ENCODE measurements at regions not wholly inside any gene's neighbourhood (a gene's known extent, or its start where the extent isn't known, plus 50 kb on each side); places are given as distances from the start of the nearest gene placed in this dataset.
A peak's percentile ranks its signal among the peaks of the same experiment; 100 is the strongest.
"Not testable (repeated sequence)": the region's sequence is repeated elsewhere in the genome, so short reads cannot be mapped to it uniquely, and the experiment has no call there.

DNA sequence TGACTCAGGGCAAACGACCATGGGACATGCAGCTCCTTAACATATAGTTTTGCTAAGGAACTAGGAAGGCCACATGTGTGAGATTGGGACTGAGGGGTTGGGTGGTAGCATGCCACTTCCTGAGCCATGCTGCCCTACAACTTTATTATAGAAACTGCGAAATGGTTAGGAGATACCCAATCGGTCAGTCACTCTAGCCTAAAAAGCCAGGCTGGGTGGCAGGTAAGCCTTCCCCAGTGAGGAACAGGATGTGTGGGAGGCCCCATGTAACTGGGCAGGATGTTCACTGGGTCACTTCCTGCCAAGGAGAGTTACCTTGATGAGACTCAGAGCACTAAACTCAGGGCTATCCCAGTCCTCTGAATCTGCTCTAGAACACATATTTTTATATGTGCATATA is 123.5 kb downstream of the MAP3K7 start:
- no peak for DNase-seq (ENCODE audit: low read depth)

DNA sequence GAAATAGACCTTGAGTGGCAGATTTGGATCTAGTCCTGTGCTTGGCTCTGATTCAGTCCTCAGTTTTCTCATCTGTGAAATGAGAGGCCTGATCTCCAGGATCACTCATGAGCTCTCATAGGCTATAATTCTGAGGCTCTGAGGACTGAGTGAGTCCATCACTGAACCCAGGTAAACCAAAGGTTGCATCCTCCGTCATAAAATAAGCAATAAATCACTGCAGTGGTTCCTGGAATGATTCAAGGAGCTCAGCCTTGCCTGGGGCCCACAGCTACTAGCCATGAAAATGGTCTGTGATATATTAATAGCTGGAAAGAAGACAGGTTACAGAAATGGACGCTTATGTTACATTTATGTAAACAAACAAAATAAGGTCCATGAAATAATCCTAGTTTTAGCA is 124.8 kb downstream of the MAP3K7 start:
- no peak for DNase-seq (ENCODE audit: low read depth)

DNA sequence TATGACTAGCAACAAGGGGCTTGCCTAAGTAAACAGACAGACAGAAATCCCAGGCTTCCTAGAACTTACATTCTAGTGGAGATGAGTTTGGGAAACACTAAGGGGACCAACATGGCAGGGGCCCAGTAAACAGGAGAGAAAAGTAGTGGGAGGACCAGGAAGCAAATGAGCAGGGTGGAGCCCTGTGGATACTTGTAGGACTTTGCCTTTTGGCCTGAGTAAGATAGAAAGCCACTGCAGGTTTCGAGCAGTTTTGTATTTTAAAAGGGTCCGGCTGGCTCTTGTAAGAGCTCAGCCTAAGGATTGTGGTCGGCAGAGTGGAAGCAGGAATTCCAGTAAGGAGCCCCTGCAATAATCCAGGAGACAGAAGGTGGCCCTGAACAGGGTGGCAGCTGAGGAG is 125.5 kb downstream of the MAP3K7 start:
- DNase-seq (ENCODE audit: low read depth) = no peak

DNA sequence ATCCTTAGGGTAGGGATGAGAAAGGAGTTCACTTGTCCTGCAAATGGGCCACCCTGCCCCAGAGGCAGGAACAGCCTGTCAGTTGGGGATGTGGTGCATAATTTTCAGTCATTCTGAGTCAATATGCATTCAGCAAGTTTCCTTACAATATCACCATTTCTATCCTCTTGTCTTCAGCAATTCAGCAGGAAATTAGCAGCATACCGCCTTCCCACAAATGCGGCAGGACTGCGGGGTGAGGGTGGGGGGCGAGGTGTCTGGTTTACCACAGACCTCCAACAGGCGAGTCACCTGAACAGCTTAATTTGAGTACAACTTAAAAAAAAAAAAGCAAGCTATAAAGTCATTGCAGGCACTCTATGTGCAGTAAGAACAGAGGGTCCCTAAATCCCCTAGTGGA is 126.8 kb downstream of the MAP3K7 start:
- DNase-seq (ENCODE audit: low read depth) = no peak

DNA sequence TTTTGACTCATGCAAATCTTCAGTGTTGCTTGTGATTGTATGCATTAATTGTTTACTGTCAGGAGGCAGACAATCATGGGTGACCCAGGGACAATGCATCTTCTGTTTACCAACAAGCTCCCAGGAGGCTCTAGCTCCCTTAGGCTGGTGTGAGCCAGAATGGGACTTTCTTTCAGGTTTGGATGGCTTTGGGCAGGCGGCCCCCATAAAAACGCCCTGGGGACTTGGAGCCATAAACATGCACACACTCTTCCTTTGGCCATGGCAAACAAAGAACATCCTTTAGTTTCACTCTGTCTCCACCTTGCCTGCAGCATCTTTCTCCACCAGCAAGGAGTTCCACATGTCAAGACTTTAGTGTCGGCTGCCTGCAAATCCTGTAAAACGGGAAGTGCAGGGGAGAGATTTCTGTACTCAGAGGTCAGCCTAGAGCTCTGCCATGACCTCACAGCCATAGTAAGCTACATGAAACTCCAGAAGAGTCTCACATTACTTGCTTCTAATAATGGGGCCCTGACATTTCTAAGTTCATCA is 127.6 kb downstream of the MAP3K7 start:
- DNase-seq (ENCODE audit: low read depth) = no peak

DNA sequence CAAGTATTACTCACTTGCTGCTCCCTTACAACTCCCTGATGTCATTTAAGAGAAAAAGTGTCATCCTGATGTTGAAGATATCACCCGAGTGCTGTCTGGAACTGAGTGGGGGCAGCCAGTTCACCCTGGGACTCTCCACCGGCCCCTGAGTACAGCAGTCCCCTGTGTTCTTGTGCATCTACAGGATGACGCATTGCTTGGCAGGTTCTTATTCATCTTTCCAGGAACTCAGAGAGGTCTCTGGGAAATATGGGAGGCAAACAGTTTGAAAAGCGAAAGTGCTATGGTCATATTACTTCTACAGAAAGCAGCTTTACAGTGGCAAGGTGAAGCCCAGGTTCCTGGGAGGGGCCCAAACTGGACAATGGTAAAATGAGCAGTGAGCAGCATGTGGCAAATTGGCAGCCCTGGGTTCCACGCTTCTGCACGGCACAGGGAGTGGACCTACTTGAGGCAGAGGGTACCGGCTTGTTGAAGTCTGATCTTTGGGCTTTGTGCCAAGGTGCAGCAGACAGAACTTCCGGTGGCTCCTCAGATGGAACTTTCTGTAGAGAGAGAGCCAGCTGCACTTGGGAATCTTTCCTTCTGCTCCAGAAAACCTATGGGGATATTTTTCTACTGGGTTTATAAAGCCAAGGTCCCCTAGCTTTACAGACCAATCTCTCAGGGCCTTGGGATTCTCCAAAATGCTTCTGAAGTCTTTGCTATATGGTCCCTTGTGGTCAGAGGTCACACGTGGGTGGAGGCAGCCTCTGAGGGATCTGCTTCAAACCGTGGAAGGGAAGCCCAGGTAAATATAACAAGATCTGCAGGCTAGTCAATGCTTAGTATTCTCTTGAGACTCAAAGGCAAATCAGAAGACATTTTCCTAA is 128.3 kb downstream of the MAP3K7 start:
- no peak for DNase-seq (ENCODE audit: low read depth)

DNA sequence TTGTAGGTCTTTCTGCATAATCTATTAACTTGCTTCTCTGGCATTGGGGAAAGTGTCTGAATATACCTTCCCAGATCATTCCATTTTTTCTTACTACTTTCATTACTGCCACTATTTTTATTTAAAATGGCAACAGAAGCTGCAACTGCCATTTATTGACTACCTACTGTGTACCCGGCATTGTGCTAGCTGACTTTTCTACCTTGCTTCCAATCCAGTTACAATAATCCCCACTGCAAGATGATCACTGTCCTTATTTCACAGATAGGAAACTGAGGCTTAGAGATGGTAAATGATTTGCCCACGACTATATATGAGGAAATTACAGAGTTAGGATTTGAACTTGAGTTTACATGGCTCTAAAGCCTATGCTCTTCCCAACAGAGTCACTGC is 129.0 kb downstream of the MAP3K7 start:
- no peak for DNase-seq (ENCODE audit: low read depth)

DNA sequence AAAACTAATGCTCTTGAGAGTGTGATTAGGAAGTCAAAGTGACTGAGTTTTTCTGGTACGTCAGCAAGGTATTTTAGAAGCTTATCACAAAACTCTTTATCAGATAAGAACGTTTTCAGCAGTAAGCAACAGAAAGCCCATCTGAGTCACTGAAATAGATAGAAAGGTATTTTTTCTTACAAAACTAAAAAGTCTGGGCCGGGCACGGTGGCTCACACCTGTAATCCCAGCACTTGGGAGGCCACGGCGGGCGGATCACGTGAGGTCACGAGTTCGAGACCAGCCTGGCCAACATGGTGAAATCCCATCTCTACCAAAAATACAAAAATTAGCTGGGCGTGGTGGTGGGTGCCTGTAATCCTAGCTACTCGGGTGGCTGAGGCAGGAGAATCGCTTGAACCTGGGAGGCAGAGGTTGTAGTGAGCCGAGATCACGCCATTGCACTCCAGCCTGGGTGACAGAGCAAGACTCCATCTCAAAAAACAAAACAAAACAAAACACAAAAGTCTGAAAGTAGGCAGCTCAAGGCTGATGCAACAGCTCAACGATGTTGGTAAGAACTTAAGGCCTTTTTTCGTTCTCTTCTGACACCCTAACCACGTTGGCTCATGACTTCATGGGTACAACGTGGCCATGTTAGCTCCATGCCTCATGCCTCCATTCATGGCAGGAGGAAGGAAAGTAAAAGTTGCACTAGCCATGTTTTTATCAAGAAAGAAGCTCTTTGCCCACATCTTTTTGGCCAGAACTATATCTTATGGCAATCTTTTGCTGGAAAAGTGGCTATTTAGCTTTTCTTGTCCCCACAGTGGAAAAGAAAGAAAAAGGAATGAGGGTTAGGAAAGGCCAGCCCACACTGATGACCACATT is 129.6 kb downstream of the MAP3K7 start:
- DNase-seq (ENCODE audit: low read depth) = not testable (repeated sequence)

DNA sequence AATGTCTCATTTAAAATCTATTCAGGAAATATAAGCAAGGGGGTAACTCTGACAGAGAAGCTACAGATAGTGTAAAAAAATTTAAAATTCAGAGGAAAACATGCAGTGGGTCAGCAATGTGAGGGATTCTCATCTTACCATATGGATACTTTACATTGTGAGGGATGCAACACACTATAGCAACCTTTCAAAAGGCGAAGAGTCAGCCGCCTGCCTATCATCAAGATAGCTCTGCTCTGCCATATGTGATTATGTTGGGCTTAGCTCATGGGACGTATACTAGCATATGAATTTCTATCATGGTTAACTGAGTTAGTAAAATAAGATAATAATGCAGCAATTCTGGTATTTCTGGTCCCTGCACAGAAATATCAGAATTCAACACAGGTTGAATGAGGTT is 130.9 kb downstream of the MAP3K7 start:
- DNase-seq (ENCODE audit: low read depth) = no peak

DNA sequence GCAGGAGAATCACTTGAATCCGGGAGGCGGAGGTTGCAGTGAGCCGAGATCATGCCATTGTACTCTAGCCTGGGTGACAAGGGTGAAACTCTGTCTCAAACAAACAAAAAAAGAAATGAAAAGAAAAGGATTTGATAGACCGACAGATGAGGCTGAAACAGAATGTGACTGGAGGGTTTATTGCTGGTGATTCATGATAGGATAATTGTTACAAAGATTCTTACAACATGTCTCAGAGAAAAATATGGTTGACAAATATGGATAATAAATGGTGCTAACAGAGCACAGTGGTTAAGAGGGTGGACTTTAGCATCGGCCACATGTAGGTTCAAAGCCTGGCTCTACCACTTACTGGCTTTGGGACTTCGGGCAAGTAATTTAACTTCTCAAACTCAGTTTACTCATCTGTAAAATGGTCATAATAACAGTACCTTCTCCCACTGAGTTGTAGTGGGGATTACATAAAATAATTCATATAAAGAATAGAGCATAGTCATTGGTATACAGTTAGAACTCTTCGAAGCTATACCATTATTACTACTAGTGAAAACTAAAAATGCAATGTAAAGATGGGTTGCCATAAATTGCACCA is 131.9 kb downstream of the MAP3K7 start:
- no peak for DNase-seq (ENCODE audit: low read depth)

DNA sequence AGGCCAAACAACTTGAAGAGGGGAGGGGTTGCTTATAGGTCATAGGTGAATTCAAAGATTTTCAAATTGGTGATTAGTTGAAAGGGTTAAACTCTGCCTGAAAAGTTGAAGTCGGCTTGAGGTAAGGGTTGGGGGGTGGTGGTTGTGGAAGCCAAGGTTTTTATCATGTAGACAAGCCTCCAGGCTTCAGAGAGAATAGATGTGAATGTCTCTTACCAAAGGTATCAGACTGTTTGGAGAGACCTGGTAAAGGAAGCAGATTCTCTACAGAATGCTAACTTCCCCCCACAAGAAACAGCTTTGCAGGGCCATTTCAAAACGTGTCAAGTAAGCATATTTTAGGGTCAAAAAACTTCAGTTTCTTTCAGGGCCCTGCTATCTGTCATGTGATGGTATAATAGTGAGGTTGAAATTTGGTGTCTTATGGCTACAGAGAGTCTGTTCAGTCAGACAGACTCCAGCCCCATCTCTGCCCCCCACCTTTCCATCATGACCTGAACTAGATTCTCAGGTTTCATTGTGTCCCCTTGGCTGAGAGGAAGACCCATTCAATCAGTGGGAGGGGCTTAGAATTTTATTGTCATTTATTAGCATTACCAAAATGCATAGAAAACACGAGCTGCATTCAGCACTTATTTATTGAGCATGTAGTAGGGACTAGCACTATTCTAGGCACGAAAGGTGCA is 136.5 kb downstream of the MAP3K7 start:
- DNase-seq (ENCODE audit: low read depth) = no peak

DNA sequence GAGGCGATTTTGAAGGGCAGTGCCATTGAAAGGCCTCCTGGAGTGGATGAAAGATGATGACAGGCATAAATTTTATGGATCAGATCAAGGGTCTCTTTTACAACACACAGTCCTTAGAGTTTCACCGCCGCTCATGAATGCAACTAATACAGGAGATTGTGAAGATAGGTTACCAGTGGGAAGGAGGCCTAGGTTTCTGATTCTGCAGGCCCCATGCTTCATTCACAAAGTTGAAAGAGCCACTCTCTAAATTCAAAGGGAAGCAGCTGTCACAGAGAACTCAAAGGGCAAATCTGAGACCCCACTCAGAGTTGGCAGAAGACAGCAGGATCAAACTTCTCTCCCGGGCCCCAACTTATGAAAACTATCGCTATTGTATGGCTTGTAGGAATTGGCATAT is 137.6 kb downstream of the MAP3K7 start:
- DNase-seq (ENCODE audit: low read depth) = no peak

DNA sequence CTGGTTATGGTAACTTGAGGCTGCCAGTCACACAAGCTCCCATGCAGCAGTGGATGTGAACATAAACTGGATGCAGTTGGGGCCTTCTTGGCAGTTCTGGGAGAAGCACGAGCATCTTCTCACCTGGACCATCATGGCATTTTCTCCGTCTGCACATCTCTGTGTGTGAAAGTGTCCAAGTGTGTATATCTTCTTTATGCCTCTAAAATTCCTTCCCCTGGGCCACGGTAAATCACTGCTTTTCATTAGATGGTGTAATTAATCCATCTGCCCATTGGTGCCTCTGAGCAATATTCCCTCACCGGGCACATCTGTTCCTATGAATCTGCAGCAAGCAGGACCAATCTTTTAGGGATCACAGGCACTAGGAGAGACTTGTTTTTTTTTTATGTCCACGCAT is 138.0 kb downstream of the MAP3K7 start:
- DNase-seq (ENCODE audit: low read depth) = no peak

DNA sequence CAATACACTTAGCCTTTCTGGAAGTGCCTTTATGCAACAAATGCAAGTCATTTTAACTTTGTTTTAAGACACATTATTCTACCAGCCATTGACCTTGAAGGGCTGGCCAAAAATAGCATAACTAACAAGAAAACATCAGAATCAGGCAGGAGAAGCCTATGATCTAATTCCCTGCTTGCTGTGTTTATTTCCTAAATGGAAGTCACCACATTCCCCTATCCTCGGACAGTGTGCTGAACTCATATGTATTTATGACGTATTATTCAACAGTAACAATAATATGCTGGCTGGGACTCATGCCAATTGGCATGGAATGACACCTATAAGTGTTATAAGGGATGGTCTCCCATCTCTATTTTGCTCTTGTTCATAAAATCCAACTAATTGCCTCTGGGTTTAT is 140.7 kb downstream of the MAP3K7 start:
- DNase-seq (ENCODE audit: low read depth) = no peak

DNA sequence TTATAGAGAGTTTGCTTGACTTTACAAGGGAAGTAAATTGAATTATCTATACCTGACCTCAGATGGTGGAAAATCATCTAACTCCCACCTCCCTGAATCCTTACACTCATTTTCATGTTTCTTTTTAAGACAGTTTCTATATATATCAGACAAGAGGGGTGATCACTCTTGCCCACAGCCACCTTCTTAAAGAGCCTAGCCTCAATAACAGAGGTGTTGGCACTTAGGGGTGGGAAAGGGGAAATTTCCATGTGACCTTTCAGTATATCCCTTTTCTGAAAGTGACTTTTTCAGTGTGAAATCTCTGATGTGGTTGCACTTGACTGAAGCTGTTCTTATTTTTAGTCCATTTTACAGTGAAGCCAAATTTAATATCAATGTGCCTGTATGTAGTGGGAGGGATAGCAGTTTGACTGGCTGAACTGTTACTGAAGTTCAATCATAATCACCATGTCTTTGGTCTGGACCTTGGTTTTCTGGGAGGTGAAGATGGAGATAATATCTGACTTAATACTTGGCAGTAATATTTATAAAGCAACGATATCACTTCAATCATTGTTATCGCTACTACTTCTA is 141.3 kb downstream of the MAP3K7 start:
- no peak for DNase-seq (ENCODE audit: low read depth)

DNA sequence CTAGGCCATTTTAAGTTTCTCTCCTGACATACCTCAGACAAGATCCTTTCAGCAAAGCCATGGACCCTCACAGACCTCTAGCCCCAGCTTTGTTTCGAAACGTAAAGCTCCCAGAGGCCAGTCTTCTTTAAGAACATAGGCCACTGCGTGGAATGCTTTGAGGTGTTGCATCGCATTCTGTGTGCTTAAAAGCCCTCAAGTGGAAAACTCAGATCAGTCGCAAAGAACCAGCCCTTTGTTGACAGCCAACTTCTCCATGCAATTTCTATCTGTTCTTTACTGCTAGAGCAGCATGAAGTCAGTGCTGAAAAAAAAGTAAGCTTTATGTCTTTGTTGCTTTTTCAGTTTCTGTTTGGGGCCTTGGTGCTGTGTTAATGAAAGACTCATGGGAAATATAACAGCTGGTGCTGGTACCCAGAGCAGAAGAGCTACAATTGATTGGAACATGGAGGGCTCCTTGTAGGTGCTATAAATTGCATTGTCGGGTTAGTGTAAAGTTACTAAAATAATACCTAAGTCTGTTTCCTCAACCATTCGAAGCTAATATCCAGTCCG is 142.6 kb downstream of the MAP3K7 start:
- DNase-seq (ENCODE audit: low read depth) = no peak

DNA sequence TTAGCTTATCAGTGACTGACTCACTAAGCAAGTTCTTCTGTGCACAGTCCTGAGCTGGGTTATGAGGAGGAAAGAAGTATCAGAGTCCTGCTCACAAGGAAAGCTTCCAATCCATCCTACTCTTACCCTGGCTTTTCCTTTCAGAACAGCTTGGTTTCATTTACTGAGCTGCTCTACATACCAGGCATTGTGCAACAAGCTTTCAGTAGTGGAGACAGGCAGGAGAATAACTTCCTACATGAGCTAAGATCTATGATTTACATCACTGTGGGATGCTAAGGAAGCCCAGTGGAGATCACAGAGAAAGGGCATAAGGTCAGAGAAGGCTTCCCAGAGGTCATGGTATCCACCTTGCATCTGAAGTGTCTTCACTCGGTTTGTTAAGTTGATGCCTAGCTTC is 144.5 kb downstream of the MAP3K7 start:
- peak; percentile 44 for DNase-seq (ENCODE audit: low read depth)

DNA sequence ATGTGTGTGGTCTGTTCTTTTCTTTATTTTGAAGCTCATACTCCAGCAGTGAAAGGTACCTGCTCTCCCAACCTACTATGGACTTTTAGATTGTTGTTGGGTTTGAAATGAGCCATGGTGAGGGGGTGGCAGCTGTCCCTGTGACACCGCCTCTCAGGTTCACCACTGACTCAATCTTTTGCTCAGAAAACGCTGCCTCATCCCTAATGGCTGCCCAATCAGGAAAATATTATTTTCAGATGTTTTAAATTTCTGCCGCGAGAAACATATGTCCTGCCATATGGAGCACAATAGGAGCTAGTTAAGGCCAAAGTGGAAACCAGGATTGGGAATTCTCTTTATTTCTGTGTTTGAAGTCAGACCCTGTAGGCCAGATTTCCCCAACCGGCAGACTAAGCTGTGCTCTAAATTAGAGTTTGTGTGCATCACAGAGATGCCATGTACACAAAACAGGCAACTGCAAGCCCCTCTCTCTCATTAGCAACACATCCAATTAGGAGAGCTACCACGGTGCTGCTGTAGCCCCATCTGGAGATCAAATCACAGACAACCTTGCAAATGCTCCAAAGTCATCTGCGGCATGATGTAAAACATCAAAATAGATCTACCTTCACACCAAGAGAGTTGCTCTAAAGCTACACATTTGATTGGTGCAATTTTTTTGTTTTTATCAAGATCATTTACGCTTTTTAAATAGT is 144.1 kb upstream of the BACH2 start:
- DNase-seq (ENCODE audit: low read depth) = no peak

DNA sequence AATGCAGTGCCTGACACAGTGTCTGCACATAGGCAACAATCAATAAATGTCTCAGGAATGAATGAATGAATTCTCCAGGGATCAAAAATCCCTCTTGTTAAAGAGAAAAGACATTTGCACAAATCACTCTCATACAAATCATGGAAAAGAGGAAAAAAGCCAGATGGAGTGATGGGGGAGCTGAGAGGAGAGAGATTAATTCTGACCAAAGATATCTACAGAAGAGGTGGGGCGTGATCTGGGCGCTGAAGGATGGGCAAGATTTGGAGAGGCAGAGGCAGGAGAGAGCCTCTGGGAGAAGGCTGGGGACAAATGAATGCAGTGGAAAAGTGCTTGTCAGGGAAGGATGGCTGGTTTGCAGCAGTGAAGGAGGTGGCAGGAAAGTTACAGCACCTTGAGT is 142.9 kb upstream of the BACH2 start:
- no peak for DNase-seq (ENCODE audit: low read depth)

DNA sequence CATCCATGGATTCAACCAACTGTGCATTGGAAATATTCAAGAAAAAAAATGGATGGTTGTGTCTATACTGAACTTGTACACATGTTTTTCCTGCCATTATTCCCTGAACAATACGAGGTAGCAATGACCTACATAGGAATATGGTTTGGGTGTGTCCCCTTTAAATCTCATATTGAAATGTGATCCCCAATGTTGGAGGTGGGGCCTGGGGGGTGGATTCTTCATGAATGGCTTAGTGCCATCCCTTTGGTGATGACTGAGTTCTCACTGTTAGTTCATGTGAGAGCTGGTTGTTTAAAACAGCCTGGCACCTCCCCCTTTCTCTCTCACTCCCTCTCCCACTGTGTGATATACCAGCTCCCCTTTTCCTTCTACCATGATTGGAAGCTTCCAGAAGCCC is 139.8 kb upstream of the BACH2 start:
- DNase-seq (ENCODE audit: low read depth) = no peak

Data from fibroblast of gingiva (primary cell).